Globus pallidus (tissue), 1 donor: ENCODE measurements at regions not wholly inside any gene's neighbourhood (a gene's known extent, or its start where the extent isn't known, plus 50 kb on each side); places are given as distances from the start of the nearest gene placed in this dataset.
"Not testable (repeated sequence)": the region's sequence is repeated elsewhere in the genome, so short reads cannot be mapped to it uniquely, and the experiment has no call there.

Experiments
- DNase-seq: peaks from one replicate; pipeline ENCODE4 v3.0.0-alpha.2; 2015; ENCODE audit warnings: low spot score

DNA sequence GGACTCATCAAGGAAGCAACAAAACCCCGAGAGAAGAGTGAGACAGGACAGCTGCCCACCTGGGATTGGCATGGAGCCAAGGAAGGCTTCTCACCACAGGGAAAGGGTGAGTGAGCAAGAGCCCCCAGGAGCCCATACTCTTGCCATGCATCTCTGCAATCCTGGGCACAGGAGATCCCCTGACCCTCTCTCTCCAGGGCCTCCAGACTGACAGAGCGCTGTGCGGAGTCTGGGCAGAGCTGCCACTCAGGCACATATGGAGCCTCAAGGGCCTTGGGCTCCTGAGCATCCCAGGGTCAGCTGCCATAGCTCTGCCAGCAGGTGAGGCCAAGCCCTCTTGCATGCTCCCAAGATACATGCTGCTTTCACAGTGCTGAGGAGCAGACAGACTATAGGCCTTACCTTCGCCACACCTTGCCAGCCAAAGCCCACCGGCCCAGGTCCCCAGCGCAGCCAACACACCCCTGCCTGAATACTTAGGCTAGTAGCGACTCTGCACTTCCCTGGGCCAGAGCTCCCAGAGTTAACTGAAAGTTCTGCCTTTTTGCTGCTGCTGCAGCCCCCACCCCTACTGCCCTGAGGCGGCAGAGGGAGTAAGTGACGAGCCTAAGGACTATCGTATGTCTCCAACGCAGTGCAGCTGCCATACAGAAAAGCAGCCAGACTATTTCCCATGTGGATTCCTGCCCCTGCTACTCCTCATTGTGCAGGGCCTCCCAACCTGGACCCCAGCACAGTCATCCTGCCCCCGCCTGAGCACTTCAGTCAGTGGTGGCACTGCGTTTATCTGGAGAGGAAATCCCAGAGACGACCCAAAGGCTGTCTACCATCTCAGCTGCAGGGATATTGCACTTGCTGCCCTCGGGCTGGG, 251.6 kb downstream of the SPATA31A6 start:
- not testable (repeated sequence) for DNase-seq

DNA sequence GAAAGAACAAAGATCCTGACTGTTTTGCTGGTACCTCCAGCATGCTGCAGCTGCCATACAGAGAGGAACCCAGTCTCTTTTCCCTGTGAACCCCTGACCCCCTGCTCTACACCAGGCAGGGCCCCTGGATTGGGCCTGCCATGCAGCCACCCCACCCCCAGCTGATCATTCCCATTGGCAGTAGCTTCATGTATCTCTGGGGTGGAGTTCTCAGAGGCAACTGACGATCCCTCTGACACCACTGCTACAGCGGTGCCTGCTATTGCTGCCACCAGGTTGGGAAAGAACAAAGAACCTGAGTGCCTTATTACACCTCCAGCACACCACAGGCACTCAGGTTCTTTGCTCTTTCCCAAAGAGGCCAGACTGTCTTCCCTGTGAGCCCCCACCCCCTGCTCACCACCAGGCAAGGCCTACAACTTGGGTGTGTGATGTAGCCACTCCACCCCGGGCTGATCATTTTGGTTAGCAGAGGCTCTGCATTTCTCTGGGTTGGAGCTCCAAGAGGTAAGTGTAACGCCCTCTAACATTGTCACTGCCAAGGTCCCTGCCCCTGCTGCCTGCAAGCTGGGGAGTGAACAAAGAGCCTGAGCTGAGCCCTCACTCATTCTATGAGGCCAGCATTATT, 252.4 kb downstream of the SPATA31A6 start:
- DNase-seq: not testable (repeated sequence)

DNA sequence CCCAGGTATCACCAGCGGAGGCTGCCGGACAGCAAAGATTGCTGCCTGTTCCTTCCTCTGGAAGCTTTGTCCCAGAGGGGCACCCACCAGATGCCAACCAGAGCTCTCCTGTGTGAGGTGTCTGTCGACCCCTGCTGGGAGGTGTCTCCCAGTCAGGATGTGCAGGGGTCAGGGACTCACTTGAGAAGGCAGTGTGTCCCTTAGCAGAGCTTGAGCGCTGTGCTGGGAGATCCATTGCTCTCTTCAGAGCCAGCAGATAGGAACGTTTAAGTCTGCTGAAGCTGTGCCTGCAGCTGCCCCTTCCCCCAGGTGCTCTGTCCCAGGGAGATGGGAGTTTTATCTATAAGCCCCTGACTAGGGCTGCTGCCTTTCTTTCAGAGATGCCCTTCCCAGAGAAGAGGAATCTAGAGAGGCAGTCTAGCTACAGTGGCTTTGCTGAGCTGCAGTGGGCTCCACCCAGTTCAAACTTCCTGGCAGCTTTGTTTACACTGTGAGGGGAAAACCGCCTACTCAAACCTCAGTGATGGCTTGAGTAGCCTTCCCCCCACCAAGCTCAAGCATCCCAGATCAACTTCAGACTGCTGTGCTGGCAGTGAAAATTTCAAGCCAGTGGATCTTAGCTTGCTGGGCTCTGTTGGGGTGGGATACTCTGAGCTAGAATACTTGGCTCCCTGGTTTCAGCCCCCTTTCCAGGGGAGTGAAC, 253.7 kb downstream of the SPATA31A6 start:
- not testable (repeated sequence) for DNase-seq

DNA sequence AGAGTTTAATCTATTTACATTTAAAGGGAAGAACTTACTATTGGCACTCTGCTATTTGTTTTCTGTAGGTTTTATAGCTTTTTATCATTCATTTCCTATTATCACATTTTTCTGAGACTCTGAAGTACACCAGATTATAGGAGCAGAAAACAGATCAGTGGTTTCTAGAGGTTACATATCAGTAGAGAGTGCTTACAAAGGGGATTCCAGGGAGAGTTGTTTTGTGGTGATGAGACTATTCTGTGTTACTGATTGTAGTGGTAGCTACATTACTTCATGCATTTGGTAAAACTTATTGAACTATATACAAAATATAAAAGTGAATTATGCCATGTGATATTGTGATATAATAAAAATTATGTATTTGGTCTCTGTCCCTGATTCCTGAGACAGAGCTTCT, 259.2 kb downstream of the SPATA31A6 start:
- DNase-seq: not testable (repeated sequence)

DNA sequence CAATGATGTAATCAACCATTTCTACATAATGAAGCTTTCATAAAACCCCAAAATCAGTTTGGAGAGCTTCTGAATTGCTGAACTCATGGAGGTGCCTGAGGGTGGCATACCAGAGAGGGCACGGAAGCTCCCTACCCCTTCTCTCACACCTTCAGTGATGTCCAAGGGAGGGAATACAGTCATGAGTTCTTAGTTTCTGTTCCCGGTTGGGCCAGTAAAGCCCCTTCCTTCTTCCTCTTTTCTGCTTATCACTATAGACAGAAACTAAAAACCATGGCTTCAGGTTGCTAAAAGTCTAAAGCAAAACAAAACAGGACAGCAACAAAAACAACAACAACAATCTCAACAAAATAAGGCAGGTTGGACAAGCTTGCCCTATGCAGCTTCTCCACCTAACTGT, 260.0 kb downstream of the SPATA31A6 start:
- peak; percentile 40 for DNase-seq

DNA sequence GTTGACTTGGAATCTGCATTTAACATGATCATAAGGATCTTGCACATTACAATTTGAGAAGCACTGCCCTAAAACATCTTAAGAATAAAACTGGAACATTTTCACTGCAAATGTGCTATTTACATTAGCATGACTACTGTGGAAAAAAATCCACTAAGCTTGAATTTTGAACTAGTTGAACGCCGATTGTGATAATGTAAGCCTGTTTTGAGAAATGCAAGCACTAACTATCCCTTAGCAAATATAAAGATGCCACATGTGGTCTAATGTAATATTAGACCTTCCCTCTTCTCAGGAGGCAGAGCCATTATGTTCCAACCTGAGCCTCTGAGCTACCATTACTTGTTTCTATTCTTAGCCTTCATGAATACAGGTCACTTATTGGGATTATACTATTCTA, 278.0 kb downstream of the SPATA31A6 start:
- DNase-seq: not testable (repeated sequence)

DNA sequence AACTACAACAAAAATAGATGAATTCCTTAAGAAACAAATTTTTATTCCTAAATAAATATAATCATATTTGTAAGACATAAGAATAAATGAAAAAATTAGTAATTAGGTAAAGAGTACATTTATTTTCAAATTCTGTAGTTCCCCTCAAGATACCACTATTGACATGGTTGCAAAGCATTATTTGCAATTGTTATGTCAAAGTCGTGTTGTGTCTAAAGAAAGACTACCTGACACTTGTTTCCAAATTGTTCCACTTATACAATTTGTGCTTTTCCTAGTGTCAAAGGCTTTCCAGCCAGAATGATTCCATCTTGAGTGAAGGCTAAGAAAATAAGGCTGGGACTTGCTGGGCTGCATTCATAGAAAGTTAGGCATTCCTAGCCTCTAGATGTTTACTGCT, 278.4 kb downstream of the SPATA31A6 start:
- not testable (repeated sequence) for DNase-seq

DNA sequence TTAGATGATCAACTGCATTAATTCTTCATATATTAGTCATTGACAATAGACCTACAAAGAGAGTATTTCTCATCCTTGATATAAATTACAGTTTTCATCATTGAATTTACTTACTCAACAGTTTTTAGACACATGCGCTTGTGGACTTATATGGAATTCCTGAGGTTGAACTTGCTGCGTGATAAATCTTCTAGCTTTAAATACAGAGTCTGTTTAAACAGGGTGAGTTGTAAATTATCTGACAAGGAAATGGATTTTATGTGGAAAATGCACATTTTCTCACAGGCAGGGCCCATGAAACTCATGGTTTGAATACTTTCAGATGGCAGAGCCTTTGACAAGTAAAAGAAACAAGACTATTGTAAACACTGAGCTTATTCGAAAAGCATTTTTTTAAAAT, 280.5 kb downstream of the SPATA31A6 start:
- DNase-seq: not testable (repeated sequence)

DNA sequence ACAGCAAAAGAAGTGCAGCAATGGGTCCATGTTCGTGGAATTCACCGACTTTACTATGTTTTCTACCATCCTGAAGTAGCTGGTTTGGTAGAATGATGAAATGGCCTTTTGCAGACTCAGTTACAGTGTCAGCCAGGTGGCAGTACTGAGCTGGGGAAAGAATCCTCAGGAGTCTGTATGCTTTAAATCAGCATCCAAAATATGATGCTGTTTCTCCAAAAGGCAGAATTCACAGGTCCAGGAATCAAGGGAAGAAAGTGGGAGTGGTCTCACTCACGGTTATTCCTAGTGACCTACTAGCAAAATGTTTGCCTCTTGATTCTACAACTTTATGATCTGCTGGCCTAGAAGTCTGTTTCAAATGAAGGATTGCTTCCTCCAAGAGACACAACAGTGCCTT, 287.1 kb downstream of the SPATA31A6 start:
- not testable (repeated sequence) for DNase-seq

DNA sequence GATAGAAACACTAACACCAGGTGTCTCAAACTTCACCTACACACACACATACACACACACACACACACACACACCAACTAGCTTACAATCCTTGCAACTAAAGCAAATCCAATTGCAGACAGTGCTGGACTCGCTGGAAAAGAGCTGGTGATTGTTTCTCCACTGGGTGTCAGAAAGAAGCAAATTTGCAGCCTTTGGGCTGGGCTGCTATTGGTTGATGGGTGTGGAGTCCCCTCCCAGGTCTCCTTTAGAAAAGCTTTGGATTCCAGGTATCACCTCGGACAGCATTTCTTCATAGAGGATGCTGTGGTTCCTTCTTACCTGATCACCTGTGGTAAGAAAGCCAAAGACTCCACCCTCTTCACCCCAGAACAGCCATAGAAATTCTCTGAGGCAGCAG, 307.5 kb downstream of the SPATA31A6 start:
- DNase-seq: not testable (repeated sequence)

DNA sequence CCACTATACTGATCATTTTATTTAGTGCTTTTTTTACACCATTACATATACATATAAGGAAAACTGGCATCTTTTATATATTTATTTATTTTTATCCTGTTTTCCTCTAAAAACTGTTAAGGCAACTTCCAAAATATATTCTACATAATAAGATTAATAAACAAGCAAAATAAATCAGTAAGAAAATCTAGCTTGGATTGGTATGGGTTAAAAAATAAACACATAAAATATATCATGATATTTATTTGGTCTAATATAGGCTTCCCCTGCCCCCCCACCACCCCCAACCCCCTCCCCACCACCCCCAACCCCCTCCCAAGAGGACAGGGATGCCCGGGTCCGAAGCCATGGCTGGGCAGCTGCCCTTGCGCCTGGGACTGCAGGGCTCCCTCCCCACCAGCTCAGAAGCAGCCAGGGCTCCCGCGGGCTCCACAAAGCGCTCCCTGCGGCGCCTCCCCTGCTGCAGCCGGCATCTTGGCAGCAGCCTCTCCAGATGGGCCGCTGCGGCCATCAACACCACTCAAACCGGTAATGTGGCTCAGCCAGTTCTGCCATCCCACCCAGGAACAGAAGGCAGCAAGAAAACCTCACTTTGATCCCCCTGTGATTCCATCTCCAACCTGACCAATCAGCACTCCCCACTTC, 319.3 kb downstream of the SPATA31A6 start:
- not testable (repeated sequence) for DNase-seq

DNA sequence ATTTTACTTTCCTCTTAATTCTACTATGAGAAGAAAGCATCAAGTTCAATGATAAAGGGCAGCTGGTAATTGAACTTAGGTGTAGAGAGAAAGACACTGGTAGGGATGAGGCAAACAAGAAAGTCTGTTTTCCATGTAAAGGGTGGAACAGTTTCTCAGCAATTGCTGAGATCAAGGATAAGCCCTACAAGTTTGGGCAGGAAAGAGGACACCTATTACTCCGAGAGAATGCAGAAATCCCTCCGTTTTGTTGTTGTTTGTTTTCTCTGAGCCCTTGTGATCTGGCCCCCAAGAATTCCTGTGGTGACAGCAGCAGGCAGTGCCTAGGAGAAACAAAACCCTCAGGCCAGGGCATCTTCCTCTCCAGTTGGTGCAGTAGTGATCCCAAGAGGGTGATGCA, 324.7 kb downstream of the SPATA31A6 start:
- DNase-seq: not testable (repeated sequence)

DNA sequence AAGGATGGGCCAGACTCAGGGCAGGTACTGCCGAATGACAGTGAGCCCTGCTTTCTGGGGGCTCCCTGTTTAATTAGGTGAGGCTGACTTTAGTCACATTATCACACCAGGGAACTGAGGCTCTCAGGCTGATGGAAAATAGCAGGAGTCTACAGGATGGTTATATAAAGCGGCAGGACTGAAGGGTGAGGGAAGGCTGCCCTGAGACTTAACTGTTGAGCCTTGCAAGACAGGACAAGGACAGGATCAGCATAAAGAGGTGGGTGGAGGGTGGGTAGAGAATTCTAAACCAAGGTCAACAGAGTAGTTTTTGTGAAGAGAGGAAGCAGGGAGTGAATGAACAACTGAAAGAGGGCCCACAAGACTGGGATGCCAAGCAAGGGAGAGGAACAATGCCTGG, 330.1 kb downstream of the SPATA31A6 start:
- not testable (repeated sequence) for DNase-seq

DNA sequence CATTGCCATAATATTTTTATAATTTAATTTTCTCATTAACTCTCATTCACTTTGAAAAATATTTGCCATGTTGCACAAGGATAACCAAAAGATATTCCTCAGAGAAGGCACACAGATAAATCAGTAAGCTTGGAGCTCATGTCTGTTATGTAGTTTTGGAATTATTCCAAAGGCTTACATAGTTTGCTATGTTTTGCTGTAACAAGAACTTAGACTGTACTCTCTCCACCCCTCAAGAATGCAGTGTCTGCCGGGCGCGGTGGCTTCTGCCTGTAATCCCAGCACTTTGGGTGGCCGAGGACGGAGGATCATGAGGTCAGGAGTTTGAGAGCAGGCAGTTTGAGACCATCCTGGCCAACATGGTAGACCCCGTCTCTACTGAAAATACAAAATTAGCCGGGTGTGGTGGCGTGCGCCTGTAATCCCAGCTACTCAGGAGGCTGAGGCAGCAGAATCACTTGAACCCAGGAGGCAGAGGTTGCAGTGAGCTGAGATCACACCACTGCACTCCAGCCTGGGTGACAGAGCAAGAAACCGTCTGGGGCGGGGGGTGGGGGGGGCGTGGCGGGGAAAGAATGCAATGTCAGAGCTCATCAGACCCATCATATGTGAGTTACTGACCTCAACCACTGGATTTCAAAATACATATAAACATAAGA, 351.0 kb downstream of the SPATA31A6 start:
- DNase-seq: not testable (repeated sequence)

DNA sequence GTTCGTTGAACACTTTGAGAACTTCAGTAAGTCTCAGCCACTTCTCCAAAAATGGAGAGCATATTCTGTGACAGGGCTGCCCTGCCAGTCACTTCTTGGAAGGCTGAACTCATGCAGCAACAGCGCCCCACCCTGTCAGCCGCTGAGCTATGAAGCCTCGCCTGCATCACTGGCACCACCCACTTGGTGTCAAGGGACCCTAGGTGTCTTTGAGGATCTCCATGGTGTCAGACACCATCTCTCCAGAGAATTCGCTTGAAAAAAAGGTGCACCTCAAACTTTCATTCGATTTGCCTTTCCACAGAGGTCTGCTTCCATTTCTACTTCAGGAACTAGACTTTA, 351.5 kb downstream of the SPATA31A6 start:
- DNase-seq: not testable (repeated sequence)

DNA sequence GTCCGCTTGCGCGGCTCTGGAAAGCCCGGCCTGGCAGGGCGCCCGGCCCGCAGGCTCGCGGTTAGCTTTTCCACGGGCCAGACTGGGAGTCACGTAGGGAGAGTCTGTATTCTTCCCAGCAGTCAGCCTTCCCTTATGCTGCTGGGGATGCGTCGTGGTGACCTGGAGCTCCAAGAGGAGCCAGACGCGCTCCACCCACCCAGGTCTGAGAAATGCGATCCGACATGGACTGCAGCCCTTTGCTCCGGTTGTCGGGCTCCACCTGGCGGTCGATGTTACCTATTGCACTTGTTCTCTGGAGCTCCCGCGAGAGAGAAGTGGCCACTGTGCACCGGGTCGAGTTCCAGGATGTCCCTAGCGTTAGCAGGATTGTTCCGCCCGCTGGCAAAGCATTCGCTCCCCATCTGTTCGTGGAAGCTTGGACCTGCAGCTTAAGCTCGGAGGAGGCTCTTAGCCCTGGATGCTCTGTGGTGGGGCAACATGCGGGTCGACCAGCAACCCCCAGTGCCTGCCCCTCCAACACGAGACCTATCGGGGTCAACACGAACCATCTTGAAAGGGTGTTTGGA, 367.4 kb downstream of the SPATA31A6 start:
- DNase-seq: not testable (repeated sequence)

DNA sequence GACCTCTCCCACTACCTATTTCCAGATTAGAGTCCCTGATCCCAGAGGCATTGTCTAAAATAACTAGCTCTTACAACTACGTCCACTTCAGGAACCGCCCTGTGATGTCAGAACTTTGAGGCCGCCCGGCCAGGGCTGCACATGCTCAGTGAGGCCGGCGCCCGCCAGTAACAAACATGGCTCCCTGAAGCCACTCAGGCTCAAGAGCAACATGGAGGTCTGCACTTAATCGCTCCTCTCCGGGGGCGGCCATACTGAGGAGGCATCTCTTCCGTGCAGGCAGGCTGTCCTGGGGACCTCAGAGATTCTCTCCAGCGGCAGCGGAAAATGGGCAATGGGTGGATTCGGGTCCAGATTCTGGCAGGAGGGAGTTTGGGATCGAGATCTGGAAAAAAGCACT, 385.1 kb downstream of the SPATA31A6 start:
- DNase-seq: not testable (repeated sequence)

DNA sequence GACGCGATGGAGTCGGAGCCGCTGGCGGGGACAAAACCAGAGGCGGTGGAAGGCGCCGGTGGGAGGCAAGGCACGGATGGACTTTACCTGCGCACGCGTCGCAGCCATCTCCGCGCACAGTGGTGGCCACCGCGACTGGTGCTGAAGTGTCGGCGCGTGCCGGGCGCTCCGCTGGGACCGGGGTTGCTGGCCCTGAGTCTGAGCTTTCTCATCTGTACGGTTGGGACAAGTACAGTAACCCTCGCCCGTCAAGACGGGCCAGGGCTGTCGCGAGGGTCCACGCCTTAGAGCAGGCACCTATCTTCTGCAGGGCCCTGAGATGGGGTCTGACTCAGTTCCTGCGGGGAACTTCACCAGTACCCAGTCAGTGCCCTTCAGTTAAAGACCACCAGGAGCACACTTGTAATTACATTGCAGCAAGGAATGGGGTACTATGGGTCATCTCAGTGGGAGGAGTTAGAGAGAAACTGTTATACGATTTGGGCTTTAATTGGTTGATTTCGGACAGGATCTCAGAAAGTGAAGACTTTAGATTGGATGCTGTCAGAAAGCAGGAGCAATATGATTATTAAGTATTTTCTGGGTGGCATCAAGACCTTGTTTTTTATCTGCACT, 385.6 kb downstream of the SPATA31A6 start:
- not testable (repeated sequence) for DNase-seq

DNA sequence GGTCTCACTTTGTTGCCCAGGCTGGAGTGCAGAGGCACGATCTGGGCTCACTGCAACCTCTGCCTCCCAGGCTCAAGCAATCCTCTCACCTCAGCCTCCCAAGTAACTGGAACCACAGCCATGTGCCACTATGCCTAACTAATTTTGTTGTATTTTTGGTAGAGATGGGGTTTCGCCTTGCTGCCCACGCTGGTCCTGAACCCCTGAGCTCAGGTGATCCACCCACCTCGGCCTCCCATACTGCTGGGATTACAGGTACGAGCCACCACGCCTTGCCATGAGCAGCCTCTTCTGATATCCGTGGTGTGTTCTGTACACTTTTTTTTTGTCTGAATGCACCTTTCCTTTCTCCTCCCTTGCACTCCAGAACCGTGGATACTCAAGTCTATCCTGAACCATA, 394.4 kb downstream of the SPATA31A6 start:
- not testable (repeated sequence) for DNase-seq
